PC-9 (cell line): ENCODE measurements at regions not wholly inside any gene's neighbourhood (a gene's known extent, or its start where the extent isn't known, plus 50 kb on each side); places are given as distances from the start of the nearest gene placed in this dataset.

Experiments used
- BruUV-seq: library from RNA; stranded (reverse); fragments of 400-500 nt; replicated peaks from 2 replicates; lab custom pipeline; 2021; lab: Mats Ljungman, UMichigan
- CTCF ChIA-PET: fragments of 300-600 bp; sonication (Branson Sonifier 250); formaldehyde crosslinking; loops from one replicate; lab custom pipeline; 2022; ENCODE audit warnings: antibody characterized with exemption; lab: Charles Lee
- POLR2A ChIA-PET: fragments of 300-600 bp; sonication (Branson Sonifier 250); formaldehyde crosslinking; loops from one replicate; lab custom pipeline; 2022; ENCODE audit warnings: antibody characterized with exemption; ENCODE audit not compliant: unreplicated experiment; lab: Charles Lee
- DNase-seq, 2 experiments: peaks; one replicate each; pipeline versions ENCODE4 v3.0.0 to v3.0.0-alpha.2; 2015 to 2022; ENCODE audit warnings: mixed read lengths in 1 of 2
- H2AFZ ChIP-seq: fragments of 200-600 bp; sonication (generic); 2 replicates; pipeline ENCODE4 v1.8.1; 2017; ENCODE audit warnings: antibody characterized with exemption
- H3F3A ChIP-seq: fragments of 200-600 bp; sonication (generic); 2 replicates; pipeline ENCODE4 v1.8.1; 2017; ENCODE audit warnings: antibody characterized with exemption, mild to moderate bottlenecking, low read depth; ENCODE audit not compliant: insufficient read depth
- H3K27ac ChIP-seq: fragments of 200-600 bp; sonication (generic); 2 replicates; pipeline ENCODE4 v1.6.1; 2016; ENCODE audit warnings: mixed run types
- H3K27me3 ChIP-seq: fragments of 200-600 bp; sonication (generic); 2 replicates; pipeline ENCODE4 v1.6.1; 2016; ENCODE audit warnings: low read depth, mixed run types; ENCODE audit not compliant: insufficient read depth
- H3K36me3 ChIP-seq: fragments of 200-600 bp; sonication (generic); 2 replicates; pipeline ENCODE4 v1.6.1; 2016; ENCODE audit warnings: low read depth, mixed run types
- H3K4me1 ChIP-seq: fragments of 200-600 bp; sonication (generic); replicated peaks from 2 replicates; pipeline ENCODE4 v1.6.1; 2016; ENCODE audit warnings: mixed run types; ENCODE audit not compliant: insufficient read depth
- H3K4me2 ChIP-seq: fragments of 200-600 bp; sonication (generic); 2 replicates; pipeline ENCODE4 v1.6.1; 2017; ENCODE audit warnings: mixed run types
- H3K4me3 ChIP-seq: fragments of 200-600 bp; sonication (generic); 2 replicates; pipeline ENCODE4 v1.6.1; 2016; ENCODE audit warnings: mixed run types
- H3K79me2 ChIP-seq: fragments of 200-600 bp; sonication (generic); 2 replicates; pipeline ENCODE4 v1.6.1; 2017; ENCODE audit warnings: low read depth, mixed run types
- H3K9me2 ChIP-seq: fragments of 200-600 bp; sonication (generic); 2 replicates; pipeline ENCODE4 v1.8.1; 2017; ENCODE audit warnings: mild to moderate bottlenecking; ENCODE audit not compliant: insufficient read depth
- H3K9me3 ChIP-seq: fragments of 200-600 bp; sonication (generic); 2 replicates; pipeline ENCODE4 v1.8.1; 2016; ENCODE audit warnings: low read depth; ENCODE audit not compliant: insufficient read depth
- H4K20me1 ChIP-seq: fragments of 200-600 bp; sonication (generic); 2 replicates; pipeline ENCODE4 v1.8.1; 2017; ENCODE audit not compliant: insufficient read depth
- EZH2 ChIP-seq: fragments of 200-600 bp; sonication (generic); IDR thresholded peaks from 2 replicates; pipeline ENCODE4 v1.8.0; 2017; ENCODE audit warnings: antibody characterized with exemption, low read depth
- intact Hi-C: fragments of 100-400 bp; cut with micrococcal nuclease; formaldehyde crosslinking; loops from one replicate; pipeline ENCODE4 v1.10.0; 2022; ENCODE audit not compliant: unreplicated experiment
- TF ChIP-seq, protein P1 (sequence below): fragments of 200-600 bp; sonication (generic); conservative IDR thresholded peaks from 2 replicates; pipeline ENCODE4 v1.6.1; 2017; ENCODE audit warnings: mixed run types, antibody characterized with exemption, mild to moderate bottlenecking, moderate library complexity

DNA sequence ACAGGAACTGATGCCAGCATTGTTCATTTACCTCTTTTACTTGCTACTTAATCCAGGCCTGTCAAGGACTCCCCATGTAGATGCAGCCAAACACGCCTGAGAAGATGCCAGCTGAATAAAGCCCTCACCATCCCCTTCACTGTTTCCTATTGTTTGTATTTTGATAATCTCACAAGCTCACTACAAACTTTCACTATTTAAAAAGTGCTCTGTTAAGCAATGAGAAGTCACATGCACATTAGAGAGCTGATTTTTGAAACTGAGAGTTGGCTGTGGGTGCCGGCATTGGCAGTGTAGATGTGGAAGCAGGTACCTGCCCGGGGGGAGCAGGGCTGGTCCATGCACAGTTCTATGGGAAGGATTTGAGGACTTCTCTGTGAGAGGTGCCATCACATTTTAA, 169.8 kb upstream of the GRB10 start:
- ChIA-PET POLR2A (no interaction called here), CTCF (no interaction called here)
- Histone ChIP-seq H2AFZ (no peak overlapping the region; the same call in 1 of the 2 replicates), H3F3A (peaks cover 19% of the 10 kb centered on the region), H3K27me3 (no peaks in the 10 kb centered on the region), H3K36me3 (peaks cover 5% of the 10 kb centered on the region; the same call in 1 of the 2 replicates), H3K9me2 (no peaks in the 10 kb centered on the region), H3K27ac (peak overlapping the region; percentile 87), H3K4me2 (no peak overlapping the region), H3K4me3 (no peak overlapping the region), H3K79me2 (no peaks in the 10 kb centered on the region), H3K4me1 (peaks cover 38% of the 10 kb centered on the region), H4K20me1 (no peaks in the 10 kb centered on the region), H3K9me3 (peaks cover 19% of the 10 kb centered on the region; the same call in 1 of the 2 replicates)
- TF ChIP-seq, protein P1, sequence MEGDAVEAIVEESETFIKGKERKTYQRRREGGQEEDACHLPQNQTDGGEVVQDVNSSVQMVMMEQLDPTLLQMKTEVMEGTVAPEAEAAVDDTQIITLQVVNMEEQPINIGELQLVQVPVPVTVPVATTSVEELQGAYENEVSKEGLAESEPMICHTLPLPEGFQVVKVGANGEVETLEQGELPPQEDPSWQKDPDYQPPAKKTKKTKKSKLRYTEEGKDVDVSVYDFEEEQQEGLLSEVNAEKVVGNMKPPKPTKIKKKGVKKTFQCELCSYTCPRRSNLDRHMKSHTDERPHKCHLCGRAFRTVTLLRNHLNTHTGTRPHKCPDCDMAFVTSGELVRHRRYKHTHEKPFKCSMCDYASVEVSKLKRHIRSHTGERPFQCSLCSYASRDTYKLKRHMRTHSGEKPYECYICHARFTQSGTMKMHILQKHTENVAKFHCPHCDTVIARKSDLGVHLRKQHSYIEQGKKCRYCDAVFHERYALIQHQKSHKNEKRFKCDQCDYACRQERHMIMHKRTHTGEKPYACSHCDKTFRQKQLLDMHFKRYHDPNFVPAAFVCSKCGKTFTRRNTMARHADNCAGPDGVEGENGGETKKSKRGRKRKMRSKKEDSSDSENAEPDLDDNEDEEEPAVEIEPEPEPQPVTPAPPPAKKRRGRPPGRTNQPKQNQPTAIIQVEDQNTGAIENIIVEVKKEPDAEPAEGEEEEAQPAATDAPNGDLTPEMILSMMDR, result no peak
- TF ChIP-seq EZH2, result no peak
- no peak for DNase-seq
- no TSS peak for BruUV-seq
- intact Hi-C loops, result loop anchor here (5.0 kb wide), 1 partner anchor 155 kb away; no protein-coding TSS in a partner anchor

DNA sequence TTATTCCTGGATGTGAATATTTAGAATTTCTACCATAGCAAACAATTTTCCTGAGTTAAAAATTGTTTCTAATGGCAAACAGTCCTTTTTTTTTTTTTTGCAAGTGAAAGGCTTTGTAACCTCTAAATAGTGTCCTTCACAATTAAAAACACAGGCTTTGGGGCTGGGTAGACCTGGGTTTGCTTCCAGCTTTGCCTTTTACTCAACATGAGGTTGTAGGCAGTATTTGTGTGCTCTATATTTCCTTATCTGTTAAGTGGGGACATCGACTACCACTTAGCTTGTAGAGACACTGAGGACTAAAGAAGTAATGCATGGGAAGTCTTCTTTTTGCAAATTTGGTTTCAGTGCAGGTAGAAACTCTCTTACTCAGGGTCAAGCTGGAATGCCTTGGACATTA, 169.4 kb upstream of the GRB10 start:
- DNase-seq, result no peak
- CTCF ChIA-PET, result no interaction called here
- peaks cover 35% of the 10 kb centered on the region for H3K4me1 ChIP-seq
- H3K27ac ChIP-seq, result peak overlapping the region; percentile 87; the same call in 1 of the 2 replicates
- H4K20me1 ChIP-seq, result no peaks in the 10 kb centered on the region
- H3K36me3 ChIP-seq, result peaks cover 5% of the 10 kb centered on the region; the same call in 1 of the 2 replicates
- no peak for TF ChIP-seq EZH2
- TF ChIP-seq, protein P1, result no peak
- H2AFZ ChIP-seq, result no peak overlapping the region
- no peaks in the 10 kb centered on the region for H3K79me2 ChIP-seq
- no peak overlapping the region for H3K4me2 ChIP-seq
- peaks cover 19% of the 10 kb centered on the region; the same call in 1 of the 2 replicates for H3K9me3 ChIP-seq
- BruUV-seq, result no TSS peak
- intact Hi-C loops, result loop anchor here (5.0 kb wide), 1 partner anchor 155 kb away; no protein-coding TSS in a partner anchor
- H3K9me2 ChIP-seq, result no peaks in the 10 kb centered on the region
- peaks cover 19% of the 10 kb centered on the region for H3F3A ChIP-seq
- no peak overlapping the region for H3K4me3 ChIP-seq
- no peaks in the 10 kb centered on the region for H3K27me3 ChIP-seq
- POLR2A ChIA-PET, result no interaction called here

DNA sequence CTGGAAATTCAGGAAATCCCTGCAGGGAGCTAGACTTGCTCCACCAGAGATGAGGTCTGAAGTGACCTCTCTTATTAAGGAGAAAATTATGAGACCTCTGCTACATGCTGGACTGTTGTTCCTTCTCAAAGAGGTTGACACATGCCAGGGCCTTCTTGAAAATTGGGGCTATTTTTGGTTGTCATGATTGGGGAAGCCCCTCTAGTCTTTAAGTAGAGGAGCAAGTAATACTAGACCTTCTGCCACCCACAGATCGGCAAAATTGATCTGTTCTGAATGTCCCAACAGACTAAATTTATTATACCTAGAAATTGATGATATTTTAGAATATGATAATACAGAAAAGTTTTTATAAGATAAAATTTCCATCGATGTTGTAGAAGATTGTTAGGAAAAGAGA, 160.8 kb upstream of the GRB10 start:
- intact Hi-C loops, result no loop called here
- BruUV-seq, result no TSS peak
- no peak overlapping the region for H3K4me2 ChIP-seq
- H2AFZ ChIP-seq, result no peak overlapping the region
- peaks cover 3% of the 10 kb centered on the region; the same call in 1 of the 2 replicates for H3K9me3 ChIP-seq
- POLR2A ChIA-PET, result no interaction called here
- H3K9me2 ChIP-seq, result no peaks in the 10 kb centered on the region
- H3K79me2 ChIP-seq, result no peaks in the 10 kb centered on the region
- H3K36me3 ChIP-seq, result no peaks in the 10 kb centered on the region
- TF ChIP-seq, protein P1, result no peak
- no peak for TF ChIP-seq EZH2
- no peak overlapping the region for H3K27ac ChIP-seq
- H4K20me1 ChIP-seq, result no peaks in the 10 kb centered on the region
- H3K4me1 ChIP-seq, result no peaks in the 10 kb centered on the region
- CTCF ChIA-PET, result no interaction called here
- H3K4me3 ChIP-seq, result no peak overlapping the region
- H3F3A ChIP-seq, result no peaks in the 10 kb centered on the region
- H3K27me3 ChIP-seq, result no peaks in the 10 kb centered on the region
- DNase-seq, result no peak
